ENCODE measurements at regions not wholly inside any gene's neighbourhood (a gene's known extent, or its start where the extent isn't known, plus 50 kb on each side); places are given as distances from the start of the nearest gene placed in this dataset.

DNA sequence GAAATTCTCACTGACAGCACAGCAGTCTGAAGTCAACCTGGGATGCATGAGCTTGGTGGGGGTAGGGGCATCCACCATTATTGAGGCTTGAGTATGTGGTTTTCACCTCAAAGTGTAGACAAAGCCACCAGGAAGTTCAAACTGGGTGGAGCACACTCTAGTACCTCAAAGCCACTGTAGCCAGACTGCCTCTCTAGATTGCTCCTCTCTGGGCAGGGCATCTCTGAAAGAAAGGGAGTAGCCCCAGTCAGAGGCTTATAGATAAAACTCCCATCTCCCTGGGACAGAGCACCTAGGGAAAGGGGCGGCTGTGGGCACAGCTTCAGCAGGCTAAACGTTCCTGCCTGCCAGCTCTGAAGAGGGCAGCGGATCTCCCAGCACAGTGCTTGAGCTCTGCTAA is 143.0 kb downstream of the KITLG start:
- Histone ChIP-seq H4K20me1 (ENCODE audit: control insufficient read depth, insufficient read depth) (no peaks in the 10 kb centered on the region), H3K9ac (ENCODE audit: control insufficient read depth, insufficient read depth, low read length) (no peak overlapping the region), H3K27ac (ENCODE audit: control insufficient read depth, insufficient read depth) (no peak overlapping the region), H3K4me3 (no peak overlapping the region), H3K4me2 (ENCODE audit: control insufficient read depth, insufficient read depth) (no peak overlapping the region), H3K79me2 (ENCODE audit: control insufficient read depth, insufficient read depth, low read length) (no peaks in the 10 kb centered on the region), H3K9me3 (replicated peaks; ENCODE audit: control insufficient read depth, insufficient read depth, low read length) (no peaks in the 10 kb centered on the region; the same call in 2 of the 3 replicates), H2AFZ (ENCODE audit: control insufficient read depth, low read depth, low read length) (no peak overlapping the region), H3K36me3 (ENCODE audit: control insufficient read depth in 2 of 2, insufficient read depth in 2 of 2, low read length in 1 of 2) (no peaks in the 10 kb centered on the region), H3K4me1 (ENCODE audit: control insufficient read depth, insufficient read depth, low read length) (0 out of 2 replicates have a peak, but pooled peaks cover 5% of the 10 kb centered on the region), H3K27me3 (replicated peaks in 1 of 2; ENCODE audit: control insufficient read depth in 2 of 2, insufficient read depth in 2 of 2, low read length in 1 of 2) (no peaks in the 10 kb centered on the region)
- no peak for FAIRE-seq
- intact Hi-C loops (cut with micrococcal nuclease; ENCODE audit: unreplicated experiment) (no loop called here), in situ Hi-C loops (cut with MboI) (no loop called here)
- WGBS (ENCODE audit: insufficient coverage, insufficient replicate concordance, low lambda C conversion rate, missing lambda C conversion rate) = 4% methylated on average over 3 of the region's 3 CpGs
- ChIA-PET CTCF (no interaction called here), POLR2A (no interaction called here), SMC1A (ENCODE audit: uncharacterized antibody, unreplicated experiment) (interaction anchor here (1.0 kb wide), 1 partner anchor 26 kb away, joined by 3 read pairs; no protein-coding TSS in a partner anchor), RAD21 (ENCODE audit: unreplicated experiment) (no interaction called here)
- no peak for TF ChIP-seq CHD1 (IDR thresholded peaks at IDR 0.05; ENCODE audit: low read depth, low read length)
- TF ChIP-seq FOS (IDR thresholded peaks at IDR 0.05; ENCODE audit: borderline replicate concordance, extremely low read depth, insufficient read length) = no peak
- no peak for TF ChIP-seq DPF2 (IDR thresholded peaks at IDR 0.05)
- TF ChIP-seq BHLHE40 (IDR thresholded peaks at IDR 0.05; ENCODE audit: borderline replicate concordance in 1 of 2, low read depth in 2 of 2, low read length in 1 of 2) = no peak
- no peak for TF ChIP-seq BACH1 (IDR thresholded peaks at IDR 0.05; ENCODE audit: borderline replicate concordance)
- TF ChIP-seq SREBF2 (IDR thresholded peaks at IDR 0.05; ENCODE audit: low read length) = no peak
- no peak for TF ChIP-seq WRNIP1 (IDR thresholded peaks at IDR 0.05; ENCODE audit: borderline replicate concordance, low read depth, low read length)
- no peak for TF ChIP-seq RELA (IDR thresholded peaks at IDR 0.05; ENCODE audit: borderline replicate concordance, partially characterized antibody)
- TF ChIP-seq EP300 (IDR thresholded peaks at IDR 0.05; ENCODE audit: borderline replicate concordance in 1 of 2, control insufficient read depth in 1 of 2, low read depth in 2 of 2, low read length in 2 of 2) = no peak
- TF ChIP-seq, protein P1, sequence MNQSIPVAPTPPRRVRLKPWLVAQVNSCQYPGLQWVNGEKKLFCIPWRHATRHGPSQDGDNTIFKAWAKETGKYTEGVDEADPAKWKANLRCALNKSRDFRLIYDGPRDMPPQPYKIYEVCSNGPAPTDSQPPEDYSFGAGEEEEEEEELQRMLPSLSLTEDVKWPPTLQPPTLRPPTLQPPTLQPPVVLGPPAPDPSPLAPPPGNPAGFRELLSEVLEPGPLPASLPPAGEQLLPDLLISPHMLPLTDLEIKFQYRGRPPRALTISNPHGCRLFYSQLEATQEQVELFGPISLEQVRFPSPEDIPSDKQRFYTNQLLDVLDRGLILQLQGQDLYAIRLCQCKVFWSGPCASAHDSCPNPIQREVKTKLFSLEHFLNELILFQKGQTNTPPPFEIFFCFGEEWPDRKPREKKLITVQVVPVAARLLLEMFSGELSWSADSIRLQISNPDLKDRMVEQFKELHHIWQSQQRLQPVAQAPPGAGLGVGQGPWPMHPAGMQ (IDR thresholded peaks at IDR 0.05; ENCODE audit: borderline replicate concordance) = no peak
- no peak for TF ChIP-seq E4F1 (IDR thresholded peaks at IDR 0.05; ENCODE audit: borderline replicate concordance, partially characterized antibody)
- no peak for TF ChIP-seq ATF7 (IDR thresholded peaks at IDR 0.05; ENCODE audit: low read depth)
- no peak for TF ChIP-seq ZBTB4 (CRISPR knock-in tag; IDR thresholded peaks at IDR 0.05)
- TF ChIP-seq ESRRA (IDR thresholded peaks at IDR 0.05; ENCODE audit: low read length) = no peak
- TF ChIP-seq LARP7 (IDR thresholded peaks at IDR 0.05) = no peak
- ATAC-seq = no peak
- DNase-seq (ENCODE audit: low read depth, low spot score) = no peak
- BruUV-seq (replicated peaks) = no TSS peak
